ENCODE measurements at regions not wholly inside any gene's neighbourhood (a gene's known extent, or its start where the extent isn't known, plus 50 kb on each side); places are given as distances from the start of the nearest gene placed in this dataset.

GRCh38 chr7:69452797-69453196 lies 145.5 kb upstream of the AUTS2 start:
- H3K36me3 Mint-ChIP-seq (ENCODE audit: low read depth, unreplicated experiment): no peaks in the 10 kb centered on the region
- H3K27me3 Mint-ChIP-seq (ENCODE audit: unreplicated experiment): no peaks in the 10 kb centered on the region
- H3K4me1 Mint-ChIP-seq (ENCODE audit: unreplicated experiment): peaks cover 5% of the 10 kb centered on the region
- no peak for TF ChIP-seq CTCF (IDR thresholded peaks at IDR 0.05; ENCODE audit: unreplicated experiment)
- H3K27ac Mint-ChIP-seq (ENCODE audit: unreplicated experiment): no peak overlapping the region
- no peaks in the 10 kb centered on the region for H3K9me3 Mint-ChIP-seq (ENCODE audit: unreplicated experiment)
- no peak for DNase-seq (ENCODE audit: low spot score)
- no peak overlapping the region for H3K4me3 Mint-ChIP-seq (ENCODE audit: unreplicated experiment)

GRCh38 chr7:69457595-69458504 lies 140.4 kb upstream of the AUTS2 start:
- H3K4me1 Mint-ChIP-seq (ENCODE audit: unreplicated experiment): peaks cover 10% of the 10 kb centered on the region
- no peaks in the 10 kb centered on the region for H3K27me3 Mint-ChIP-seq (ENCODE audit: unreplicated experiment)
- H3K36me3 Mint-ChIP-seq (ENCODE audit: low read depth, unreplicated experiment): no peaks in the 10 kb centered on the region
- peak overlapping the region; percentile 6 for H3K27ac Mint-ChIP-seq (ENCODE audit: unreplicated experiment)
- no peaks in the 10 kb centered on the region for H3K9me3 Mint-ChIP-seq (ENCODE audit: unreplicated experiment)
- no peak overlapping the region for H3K4me3 Mint-ChIP-seq (ENCODE audit: unreplicated experiment)
- DNase-seq (ENCODE audit: low spot score): no peak
- no peak for TF ChIP-seq CTCF (IDR thresholded peaks at IDR 0.05; ENCODE audit: unreplicated experiment)

- Mint-ChIP-seq H3K27me3 (ENCODE audit: unreplicated experiment) (no peaks in the 10 kb centered on the region), H3K9me3 (ENCODE audit: unreplicated experiment) (no peaks in the 10 kb centered on the region), H3K27ac (ENCODE audit: unreplicated experiment) (no peak overlapping the region), H3K4me3 (ENCODE audit: unreplicated experiment) (no peak overlapping the region), H3K36me3 (ENCODE audit: low read depth, unreplicated experiment) (peaks cover 2% of the 10 kb centered on the region), H3K4me1 (ENCODE audit: unreplicated experiment) (no peaks in the 10 kb centered on the region)
- TF ChIP-seq CTCF (IDR thresholded peaks at IDR 0.05; ENCODE audit: unreplicated experiment): no peak
- no peak for DNase-seq (ENCODE audit: low spot score)
Measured at GRCh38 chr7:69464035-69464434, 134.2 kb upstream of the AUTS2 start.

GRCh38 chr7:69465262-69465661 lies 133.0 kb upstream of the AUTS2 start:
- TF ChIP-seq CTCF (IDR thresholded peaks at IDR 0.05; ENCODE audit: unreplicated experiment): no peak
- Mint-ChIP-seq H3K4me3 (ENCODE audit: unreplicated experiment) (no peak overlapping the region), H3K4me1 (ENCODE audit: unreplicated experiment) (no peaks in the 10 kb centered on the region), H3K36me3 (ENCODE audit: low read depth, unreplicated experiment) (peaks cover 4% of the 10 kb centered on the region), H3K9me3 (ENCODE audit: unreplicated experiment) (no peaks in the 10 kb centered on the region), H3K27ac (ENCODE audit: unreplicated experiment) (no peak overlapping the region), H3K27me3 (ENCODE audit: unreplicated experiment) (no peaks in the 10 kb centered on the region)
- DNase-seq (ENCODE audit: low spot score): no peak

- no peak overlapping the region for H3K4me3 Mint-ChIP-seq (ENCODE audit: unreplicated experiment)
- H3K4me1 Mint-ChIP-seq (ENCODE audit: unreplicated experiment): no peaks in the 10 kb centered on the region
- H3K27ac Mint-ChIP-seq (ENCODE audit: unreplicated experiment): no peak overlapping the region
- H3K27me3 Mint-ChIP-seq (ENCODE audit: unreplicated experiment): peaks cover 2% of the 10 kb centered on the region
- TF ChIP-seq CTCF (IDR thresholded peaks at IDR 0.05; ENCODE audit: unreplicated experiment): no peak
- H3K36me3 Mint-ChIP-seq (ENCODE audit: low read depth, unreplicated experiment): peaks cover 4% of the 10 kb centered on the region
- no peaks in the 10 kb centered on the region for H3K9me3 Mint-ChIP-seq (ENCODE audit: unreplicated experiment)
- DNase-seq (ENCODE audit: low spot score): no peak
Measured at GRCh38 chr7:69467826-69468225, 130.4 kb upstream of the AUTS2 start.
